ENCODE measurements at regions not wholly inside any gene's neighbourhood (a gene's known extent, or its start where the extent isn't known, plus 50 kb on each side); places are given as distances from the start of the nearest gene placed in this dataset.
A peak's percentile ranks its signal among the peaks of the same experiment; 100 is the strongest.

GRCh38 chr7:114787556-114787955 is 134.3 kb upstream of the MDFIC start:
- WGBS, 10 experiments: 100% methylated on average over 1 of the region's 1 CpG; no CpG with 5 or more reads in 6 of the 10 experiments
- H3K4me1 ChIP-seq (replicated peaks in 1 of 2): no peaks in the 10 kb centered on the region
- H3K4me3 ChIP-seq: no peak overlapping the region
- H3K27ac ChIP-seq: no peak overlapping the region
- in situ Hi-C loops (cut with MboI; ENCODE audit: low pct_unique_long_range_greater_than_20kb in 2 of 9, low sequenced_read_pairs in 9 of 9, unreplicated experiment in 9 of 9): no loop called here
- ATAC-seq (replicated peaks in 6 of 8): no peak

GRCh38 chr7:114788706-114789105 is 133.2 kb upstream of the MDFIC start:
- Histone ChIP-seq H3K4me3 (no peak overlapping the region), H3K4me1 (replicated peaks in 1 of 2) (no peaks in the 10 kb centered on the region), H3K27ac (no peak overlapping the region)
- WGBS, 10 experiments: 60 to 100% (median 91%) methylated on average over 1 to 4 of the region's 4 CpGs; no CpG with 5 or more reads in 2 of the 10 experiments
- in situ Hi-C loops (cut with MboI; ENCODE audit: low pct_unique_long_range_greater_than_20kb in 2 of 9, low sequenced_read_pairs in 9 of 9, unreplicated experiment in 9 of 9): no loop called here
- ATAC-seq (replicated peaks in 6 of 8): no peak

- Histone ChIP-seq H3K4me3 (no peak overlapping the region), H3K27ac (no peak overlapping the region), H3K4me1 (replicated peaks in 1 of 2) (no peaks in the 10 kb centered on the region)
- no peak for ATAC-seq (replicated peaks in 6 of 8)
- in situ Hi-C loops (cut with MboI; ENCODE audit: low pct_unique_long_range_greater_than_20kb in 2 of 9, low sequenced_read_pairs in 9 of 9, unreplicated experiment in 9 of 9): no loop called here
- WGBS, 10 experiments: 19 to 100% (median 80%) methylated on average over 1 to 2 of the region's 2 CpGs
Observed at GRCh38 chr7:114789161-114789560, 132.7 kb upstream of the MDFIC start.

- in situ Hi-C loops (cut with MboI; ENCODE audit: low pct_unique_long_range_greater_than_20kb in 2 of 9, low sequenced_read_pairs in 9 of 9, unreplicated experiment in 9 of 9): no loop called here
- WGBS, 10 experiments: 50 to 100% (median 86%) methylated on average over 1 to 2 of the region's 3 CpGs; no CpG with 5 or more reads in 5 of the 10 experiments
- peak in 2 of 8 experiments; percentile 67 to 82 for ATAC-seq (replicated peaks in 6 of 8)
- no peak overlapping the region for H3K4me3 ChIP-seq
- no peaks in the 10 kb centered on the region for H3K4me1 ChIP-seq (replicated peaks in 1 of 2)
- no peak overlapping the region for H3K27ac ChIP-seq
Observed at GRCh38 chr7:114789871-114790311, 132.0 kb upstream of the MDFIC start.

- ATAC-seq (replicated peaks in 6 of 8): no peak
- in situ Hi-C loops (cut with MboI; ENCODE audit: low pct_unique_long_range_greater_than_20kb in 2 of 9, low sequenced_read_pairs in 9 of 9, unreplicated experiment in 9 of 9): no loop called here
- no peak overlapping the region for H3K27ac ChIP-seq
- 56 to 100% (median 83%) methylated on average over 1 of the region's 1 CpG; no CpG with 5 or more reads in 5 of the 10 experiments for WGBS, 10 experiments
- no peaks in the 10 kb centered on the region for H3K4me1 ChIP-seq (replicated peaks in 1 of 2)
- H3K4me3 ChIP-seq: no peak overlapping the region
Observed at GRCh38 chr7:114790521-114790920, 131.4 kb upstream of the MDFIC start.

GRCh38 chr7:114791771-114792170 is 130.1 kb upstream of the MDFIC start:
- Histone ChIP-seq H3K4me3 (no peak overlapping the region), H3K27ac (no peak overlapping the region), H3K4me1 (replicated peaks in 1 of 2) (no peaks in the 10 kb centered on the region)
- WGBS, 10 experiments: 60 to 100% (median 97%) methylated on average over 1 to 3 of the region's 4 CpGs; no CpG with 5 or more reads in 2 of the 10 experiments
- in situ Hi-C loops (cut with MboI; ENCODE audit: low pct_unique_long_range_greater_than_20kb in 2 of 9, low sequenced_read_pairs in 9 of 9, unreplicated experiment in 9 of 9): no loop called here
- ATAC-seq (replicated peaks in 6 of 8): no peak

GRCh38 chr7:114793155-114793845 is 128.6 kb upstream of the MDFIC start:
- in situ Hi-C loops (cut with MboI; ENCODE audit: low pct_unique_long_range_greater_than_20kb in 2 of 9, low sequenced_read_pairs in 9 of 9, unreplicated experiment in 9 of 9): no loop called here
- no peak for ATAC-seq (replicated peaks in 6 of 8)
- Histone ChIP-seq H3K4me1 (replicated peaks in 1 of 2) (no peaks in the 10 kb centered on the region), H3K4me3 (no peak overlapping the region), H3K27ac (no peak overlapping the region)
- WGBS, 10 experiments: 0 to 100% (median 89%) methylated on average over 1 to 5 of the region's 5 CpGs

GRCh38 chr7:114795475-114795874 is 126.4 kb upstream of the MDFIC start:
- in situ Hi-C loops (cut with MboI; ENCODE audit: low pct_unique_long_range_greater_than_20kb in 2 of 9, low sequenced_read_pairs in 9 of 9, unreplicated experiment in 9 of 9): no loop called here
- ATAC-seq (replicated peaks in 6 of 8): no peak
- H3K27ac ChIP-seq: no peak overlapping the region
- no peak overlapping the region for H3K4me3 ChIP-seq
- WGBS, 10 experiments: 33 to 89% (median 78%) methylated on average over 1 to 2 of the region's 2 CpGs; no CpG with 5 or more reads in 4 of the 10 experiments
- no peaks in the 10 kb centered on the region for H3K4me1 ChIP-seq (replicated peaks in 1 of 2)

GRCh38 chr7:114799628-114800028 is 122.3 kb upstream of the MDFIC start:
- ATAC-seq (replicated peaks in 6 of 8): no peak
- Histone ChIP-seq H3K4me3 (no peak overlapping the region), H3K27ac (no peak overlapping the region), H3K4me1 (replicated peaks in 1 of 2) (no peaks in the 10 kb centered on the region)
- in situ Hi-C loops (cut with MboI; ENCODE audit: low pct_unique_long_range_greater_than_20kb in 2 of 9, low sequenced_read_pairs in 9 of 9, unreplicated experiment in 9 of 9): no loop called here
- 58 to 94% (median 85%) methylated on average over 1 to 4 of the region's 4 CpGs for WGBS, 10 experiments

- 68 to 100% (median 82%) methylated on average over 1 to 4 of the region's 4 CpGs for WGBS, 10 experiments
- Histone ChIP-seq H3K4me3 (no peak overlapping the region), H3K4me1 (replicated peaks in 1 of 2) (no peaks in the 10 kb centered on the region), H3K27ac (no peak overlapping the region)
- in situ Hi-C loops (cut with MboI; ENCODE audit: low pct_unique_long_range_greater_than_20kb in 2 of 9, low sequenced_read_pairs in 9 of 9, unreplicated experiment in 9 of 9): no loop called here
- ATAC-seq (replicated peaks in 6 of 8): no peak
Observed at GRCh38 chr7:114802632-114803031, 119.3 kb upstream of the MDFIC start.

- in situ Hi-C loops (cut with MboI; ENCODE audit: low pct_unique_long_range_greater_than_20kb in 2 of 9, low sequenced_read_pairs in 9 of 9, unreplicated experiment in 9 of 9): no loop called here
- no peaks in the 10 kb centered on the region for H3K4me1 ChIP-seq (replicated peaks in 1 of 2)
- H3K4me3 ChIP-seq: no peak overlapping the region
- ATAC-seq (replicated peaks in 6 of 8): peak in 1 of 8 experiments; percentile 47
- 67 to 100% (median 88%) methylated on average over 1 to 2 of the region's 2 CpGs; no CpG with 5 or more reads in 1 of the 10 experiments for WGBS, 10 experiments
- H3K27ac ChIP-seq: no peak overlapping the region
Observed at GRCh38 chr7:114806590-114807162, 115.2 kb upstream of the MDFIC start.

GRCh38 chr7:114812570-114812969 is 109.3 kb upstream of the MDFIC start:
- WGBS, 10 experiments: 20 to 89% (median 54%) methylated on average over 1 of the region's 1 CpG; no CpG with 5 or more reads in 4 of the 10 experiments
- in situ Hi-C loops (cut with MboI; ENCODE audit: low pct_unique_long_range_greater_than_20kb in 2 of 9, low sequenced_read_pairs in 9 of 9, unreplicated experiment in 9 of 9): no loop called here
- Histone ChIP-seq H3K4me1 (replicated peaks in 1 of 2) (peaks cover 2% of the 10 kb centered on the region in 2 donors), H3K27ac (no peak overlapping the region), H3K4me3 (no peak overlapping the region)
- ATAC-seq (replicated peaks in 6 of 8): peak in 3 of 8 experiments; percentile 85 to 89 (median 89)

- WGBS, 10 experiments: 59 to 100% (median 69%) methylated on average over 1 to 3 of the region's 3 CpGs; no CpG with 5 or more reads in 1 of the 10 experiments
- ATAC-seq (replicated peaks in 6 of 8): peak in 3 of 8 experiments; percentile 42 to 78 (median 73)
- in situ Hi-C loops (cut with MboI; ENCODE audit: low pct_unique_long_range_greater_than_20kb in 2 of 9, low sequenced_read_pairs in 9 of 9, unreplicated experiment in 9 of 9): no loop called here
Observed at GRCh38 chr7:114813624-114814023, 108.3 kb upstream of the MDFIC start.

More at GRCh38 chr7:114813624-114814023, 108.3 kb upstream of the MDFIC start:
- H3K27ac ChIP-seq: no peak overlapping the region
- H3K4me1 ChIP-seq (replicated peaks in 1 of 2): peaks cover 2% of the 10 kb centered on the region in 2 donors
- H3K4me3 ChIP-seq: no peak overlapping the region
